Neural progenitor cell (in vitro differentiated cells): ENCODE measurements at regions not wholly inside any gene's neighbourhood (a gene's known extent, or its start where the extent isn't known, plus 50 kb on each side); places are given as distances from the start of the nearest gene placed in this dataset.

Experiments
- DNase-seq: peaks from one replicate; pipeline ENCODE4 v3.0.0-alpha.2; 2016; ENCODE audit warnings: low spot score
- H2AFZ ChIP-seq: fragments of 200-600 bp; sonication (generic); replicated peaks from 2 replicates; pipeline ENCODE4 v1.6.1; 2016; ENCODE audit warnings: antibody characterized with exemption
- H3F3A ChIP-seq: fragments of 200-600 bp; sonication (generic); 2 replicates; pipeline ENCODE4 v1.6.1; 2016; ENCODE audit warnings: antibody characterized with exemption, low read depth
- H3K27ac ChIP-seq: fragments of 200-600 bp; sonication (generic); 2 replicates; pipeline ENCODE4 v1.5.1; 2016; ENCODE audit warnings: mild to moderate bottlenecking
- H3K27me3 ChIP-seq: fragments of 200-600 bp; sonication (generic); 2 replicates; pipeline ENCODE4 v1.6.1; 2016; ENCODE audit warnings: mild to moderate bottlenecking, moderate library complexity
- H3K36me3 ChIP-seq: fragments of 200-600 bp; sonication (generic); 2 replicates; pipeline ENCODE4 v1.5.1; 2016
- H3K4me1 ChIP-seq: fragments of 200-600 bp; sonication (generic); 2 replicates; pipeline ENCODE4 v1.6.1; 2016; ENCODE audit warnings: mixed run types
- H3K4me2 ChIP-seq: fragments of 200-600 bp; sonication (generic); 2 replicates; pipeline ENCODE4 v1.6.1; 2016
- H3K4me3 ChIP-seq: fragments of 200-600 bp; sonication (generic); 2 replicates; pipeline ENCODE4 v1.5.1; 2016
- H3K79me2 ChIP-seq: fragments of 200-600 bp; sonication (generic); 2 replicates; pipeline ENCODE4 v1.6.1; 2016; ENCODE audit warnings: low read depth
- H3K9ac ChIP-seq: fragments of 200-600 bp; sonication (generic); 2 replicates; pipeline ENCODE4 v1.6.1; 2016
- H3K9me3 ChIP-seq: fragments of 200-600 bp; sonication (generic); 2 replicates; pipeline ENCODE4 v1.5.1; 2016; ENCODE audit warnings: low read depth
- H4K20me1 ChIP-seq: fragments of 200-600 bp; sonication (generic); 2 replicates; pipeline ENCODE4 v1.6.1; 2016; ENCODE audit warnings: low read depth
- H3K27ac Mint-ChIP-seq: 3 replicates; pipeline ENCODE4 v1.8.0; 2021; ENCODE audit warnings: mixed read lengths
- H3K27me3 Mint-ChIP-seq: 2 replicates; pipeline ENCODE4 v1.8.0; 2022; ENCODE audit warnings: low read depth, mild to moderate bottlenecking, inconsistent platforms, moderate library complexity, mixed read lengths; ENCODE audit not compliant: insufficient read depth
- H3K36me3 Mint-ChIP-seq: 3 replicates; pipeline ENCODE4 v1.8.0; 2021; ENCODE audit warnings: mixed read lengths
- H3K4me1 Mint-ChIP-seq: 3 replicates; pipeline ENCODE4 v1.8.0; 2021; ENCODE audit warnings: mixed read lengths
- H3K4me3 Mint-ChIP-seq: 3 replicates; pipeline ENCODE4 v1.8.0; 2021; ENCODE audit warnings: mild to moderate bottlenecking, moderate library complexity, mixed read lengths
- H3K9me3 Mint-ChIP-seq: 3 replicates; pipeline ENCODE4 v1.8.0; 2020; ENCODE audit warnings: mixed read lengths
- CTCF ChIP-seq: fragments of 200-600 bp; sonication (generic); IDR thresholded peaks from 2 replicates; pipeline ENCODE4 v1.5.1; 2017; ENCODE audit warnings: antibody characterized with exemption, mild to moderate bottlenecking
- EZH2 ChIP-seq: fragments of 200-600 bp; sonication (generic); IDR thresholded peaks from 2 replicates; pipeline ENCODE4 v1.6.1; 2017; ENCODE audit warnings: antibody characterized with exemption, mild to moderate bottlenecking, moderate library complexity
- EZH2phosphoT487 ChIP-seq: fragments of 200-600 bp; sonication (generic); IDR thresholded peaks from 2 replicates; pipeline ENCODE4 v1.6.1; 2017; ENCODE audit warnings: antibody characterized with exemption

- H3K36me3 Mint-ChIP-seq, result no peaks in the 10 kb centered on the region
- H3K4me3 ChIP-seq, result no peak overlapping the region
- no peaks in the 10 kb centered on the region for H3K27me3 Mint-ChIP-seq
- H3K4me1 ChIP-seq, result no peaks in the 10 kb centered on the region
- H2AFZ ChIP-seq, result no peak overlapping the region
- H3K27ac Mint-ChIP-seq, result no peak overlapping the region
- no peak overlapping the region for H3K4me3 Mint-ChIP-seq
- no peaks in the 10 kb centered on the region for H3K27me3 ChIP-seq
- no peaks in the 10 kb centered on the region for H3K36me3 ChIP-seq
- no peak overlapping the region for H3K9ac ChIP-seq
- no peaks in the 10 kb centered on the region for H4K20me1 ChIP-seq
- no peaks in the 10 kb centered on the region for H3K79me2 ChIP-seq
- H3K4me1 Mint-ChIP-seq, result no peaks in the 10 kb centered on the region
- H3K9me3 Mint-ChIP-seq, result peaks cover 5% of the 10 kb centered on the region
- TF ChIP-seq CTCF, result no peak
- TF ChIP-seq EZH2, result no peak
- no peak for TF ChIP-seq EZH2phosphoT487
- H3K9me3 ChIP-seq, result no peaks in the 10 kb centered on the region
- H3K27ac ChIP-seq, result no peak overlapping the region
- no peak overlapping the region for H3K4me2 ChIP-seq
- no peak for DNase-seq
- no peaks in the 10 kb centered on the region for H3F3A ChIP-seq
These were observed 1274.5 kb upstream of the TMEFF2 start for GRCh38 chr2:193469251-193469650.

DNA sequence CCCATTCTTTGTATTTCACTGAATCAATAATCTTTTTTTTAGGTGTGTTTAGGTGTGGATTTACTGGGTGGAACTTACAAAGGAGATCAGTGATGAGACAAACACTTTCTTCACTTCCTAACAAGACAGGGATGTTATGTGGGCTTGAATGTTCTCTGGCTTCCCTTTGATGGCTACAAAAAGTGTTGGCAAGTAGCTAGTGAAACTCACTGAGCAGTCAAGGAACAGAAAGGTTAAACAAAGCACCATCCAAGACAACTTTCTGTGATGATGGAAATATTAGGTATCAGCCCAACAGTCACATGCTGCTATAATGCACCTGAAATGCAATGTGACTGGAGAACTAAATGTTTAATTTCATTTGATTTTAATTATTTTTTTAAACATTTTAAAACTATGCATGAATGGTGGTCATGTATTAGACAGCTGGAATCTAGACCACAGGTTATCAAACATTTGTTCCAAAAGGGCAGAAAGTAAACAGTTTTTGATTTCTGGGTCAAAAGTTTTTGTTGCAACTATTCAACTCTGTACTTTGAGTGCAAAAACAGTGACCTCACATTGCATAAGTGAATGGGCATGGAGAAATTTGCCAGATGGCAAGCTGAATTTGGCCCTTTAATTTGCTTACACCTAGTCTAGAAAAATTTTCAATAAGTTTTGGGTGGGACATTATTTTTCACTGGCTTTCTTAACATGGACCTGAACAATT is 1272.7 kb upstream of the TMEFF2 start:
- TF ChIP-seq EZH2 (no peak), CTCF (no peak), EZH2phosphoT487 (no peak)
- H3K4me3 Mint-ChIP-seq, result no peak overlapping the region

GRCh38 chr2:193463011-193463410 is 1268.3 kb upstream of the TMEFF2 start:
- Histone ChIP-seq H3K27ac (no peak overlapping the region), H3K9me3 (no peaks in the 10 kb centered on the region), H3K27me3 (no peaks in the 10 kb centered on the region), H3K9ac (no peak overlapping the region), H3K4me3 (no peak overlapping the region), H3K79me2 (no peaks in the 10 kb centered on the region), H3K4me1 (no peaks in the 10 kb centered on the region), H3F3A (no peaks in the 10 kb centered on the region), H4K20me1 (no peaks in the 10 kb centered on the region), H2AFZ (no peak overlapping the region), H3K4me2 (no peak overlapping the region), H3K36me3 (no peaks in the 10 kb centered on the region)
- no peak for DNase-seq
- Mint-ChIP-seq H3K4me1 (no peaks in the 10 kb centered on the region), H3K27me3 (no peaks in the 10 kb centered on the region), H3K36me3 (no peaks in the 10 kb centered on the region), H3K4me3 (no peak overlapping the region), H3K27ac (no peak overlapping the region), H3K9me3 (peaks cover 2% of the 10 kb centered on the region)
- TF ChIP-seq EZH2 (no peak), CTCF (no peak), EZH2phosphoT487 (no peak)

More for the DNA sequence above, 1272.7 kb upstream of the TMEFF2 start:
- no peaks in the 10 kb centered on the region for H3K79me2 ChIP-seq
- Mint-ChIP-seq H3K27ac (no peak overlapping the region), H3K9me3 (peaks cover 2% of the 10 kb centered on the region), H3K27me3 (no peaks in the 10 kb centered on the region), H3K36me3 (no peaks in the 10 kb centered on the region), H3K4me1 (no peaks in the 10 kb centered on the region)
- no peak for DNase-seq
- no peaks in the 10 kb centered on the region for H3K4me1 ChIP-seq
- no peaks in the 10 kb centered on the region for H3K36me3 ChIP-seq
- no peaks in the 10 kb centered on the region for H3K27me3 ChIP-seq
- H3K4me2 ChIP-seq, result no peak overlapping the region
- peak overlapping the region; percentile 26 for H2AFZ ChIP-seq
- no peak overlapping the region for H3K27ac ChIP-seq
- no peaks in the 10 kb centered on the region for H4K20me1 ChIP-seq
- no peaks in the 10 kb centered on the region for H3F3A ChIP-seq
- H3K4me3 ChIP-seq, result no peak overlapping the region
- no peak overlapping the region for H3K9ac ChIP-seq
- H3K9me3 ChIP-seq, result no peaks in the 10 kb centered on the region
